HG03064 (cell line): ENCODE measurements at regions not wholly inside any gene's neighbourhood (a gene's known extent, or its start where the extent isn't known, plus 50 kb on each side); places are given as distances from the start of the nearest gene placed in this dataset.

Experiments
- ATAC-seq: cut with Tn5 transposase; IDR thresholded peaks from one replicate; pipeline ENCODE4 v1.9.1; 2021; ENCODE audit warnings: low read depth; ENCODE audit not compliant: unreplicated experiment

- no peak for ATAC-seq
Observed at GRCh38 chr13:102940143-102940542, 94.3 kb downstream of the ERCC5 start.

- ATAC-seq = no peak
Observed at GRCh38 chr13:102935896-102936321, 90.1 kb downstream of the ERCC5 start.

GRCh38 chr13:102933523-102933922 is 87.7 kb downstream of the ERCC5 start:
- ATAC-seq = no peak

GRCh38 chr13:102933122-102933521 is 87.3 kb downstream of the ERCC5 start:
- no peak for ATAC-seq

- ATAC-seq = no peak
Observed at GRCh38 chr13:102932331-102932730, 86.5 kb downstream of the ERCC5 start.

- no peak for ATAC-seq
Observed at GRCh38 chr13:102930566-102930965, 84.7 kb downstream of the ERCC5 start.

GRCh38 chr13:102928941-102929675 is 83.3 kb downstream of the ERCC5 start:
- ATAC-seq = no peak
